ENCODE measurements at regions not wholly inside any gene's neighbourhood (a gene's known extent, or its start where the extent isn't known, plus 50 kb on each side); places are given as distances from the start of the nearest gene placed in this dataset.
"Not testable (repeated sequence)": the region's sequence is repeated elsewhere in the genome, so short reads cannot be mapped to it uniquely, and the experiment has no call there.

DNA sequence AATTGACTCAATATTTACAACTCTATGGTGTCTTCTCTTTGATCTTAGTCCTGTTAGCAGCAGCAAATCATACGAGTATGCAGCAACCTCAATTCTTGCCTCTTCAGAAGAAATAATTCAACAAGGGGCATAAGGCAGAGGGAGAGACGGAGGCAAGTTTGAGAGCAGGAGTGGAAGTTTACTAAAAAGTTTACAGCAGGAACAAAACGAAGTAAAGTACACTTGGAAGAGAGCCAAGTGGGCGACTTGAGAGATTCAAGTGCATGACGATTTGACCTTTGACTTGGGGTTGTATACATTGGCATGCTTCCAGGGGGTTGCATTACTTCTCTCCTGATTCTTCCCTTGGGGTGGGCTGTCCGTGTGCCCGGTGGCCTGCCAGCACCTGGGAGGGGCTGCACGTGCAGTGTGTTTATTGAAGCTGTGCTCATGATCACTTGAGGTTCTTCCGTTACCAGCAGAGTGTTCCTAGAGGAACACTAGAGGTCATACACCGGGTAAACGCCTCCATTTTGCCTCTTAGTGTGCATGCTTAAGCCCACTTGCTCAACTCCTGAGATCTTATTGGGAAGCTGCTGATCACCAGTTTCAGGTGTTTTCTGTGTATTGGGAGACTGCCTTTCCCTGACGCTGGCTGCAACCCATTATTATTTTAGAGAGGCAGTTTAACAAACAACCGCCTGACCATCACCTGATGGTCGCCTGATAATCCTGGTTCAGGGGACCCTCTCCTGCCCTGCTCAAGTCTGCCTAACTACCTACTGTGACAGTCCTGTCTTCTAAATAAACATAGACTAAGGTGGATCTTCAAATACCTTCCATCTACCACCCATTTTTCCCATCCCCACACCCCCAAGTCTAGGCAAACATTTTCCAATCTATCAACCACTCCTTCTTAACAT is 172.4 kb upstream of the MYLIP start:
- DNase-seq (ENCODE audit: low read depth): no peak

DNA sequence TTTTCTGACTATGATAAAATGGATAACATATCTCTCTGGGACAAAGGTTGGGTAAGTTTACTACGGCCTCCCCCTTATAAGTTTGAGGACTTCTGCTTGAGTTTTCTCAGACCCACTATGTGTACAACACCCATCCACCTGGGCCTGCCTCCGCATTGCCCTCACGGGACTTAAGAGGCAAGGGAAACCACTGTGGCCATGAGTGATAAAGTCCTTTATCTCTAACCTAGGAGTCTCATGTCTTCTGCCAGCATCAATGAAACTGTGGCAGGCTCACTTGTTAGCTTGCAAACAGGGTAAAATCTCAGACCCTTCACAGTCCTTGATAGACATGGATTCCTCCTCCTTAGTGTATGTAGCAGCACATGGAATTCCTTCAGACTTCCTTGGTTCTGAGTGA is 173.4 kb upstream of the MYLIP start:
- DNase-seq (ENCODE audit: low read depth): no peak

DNA sequence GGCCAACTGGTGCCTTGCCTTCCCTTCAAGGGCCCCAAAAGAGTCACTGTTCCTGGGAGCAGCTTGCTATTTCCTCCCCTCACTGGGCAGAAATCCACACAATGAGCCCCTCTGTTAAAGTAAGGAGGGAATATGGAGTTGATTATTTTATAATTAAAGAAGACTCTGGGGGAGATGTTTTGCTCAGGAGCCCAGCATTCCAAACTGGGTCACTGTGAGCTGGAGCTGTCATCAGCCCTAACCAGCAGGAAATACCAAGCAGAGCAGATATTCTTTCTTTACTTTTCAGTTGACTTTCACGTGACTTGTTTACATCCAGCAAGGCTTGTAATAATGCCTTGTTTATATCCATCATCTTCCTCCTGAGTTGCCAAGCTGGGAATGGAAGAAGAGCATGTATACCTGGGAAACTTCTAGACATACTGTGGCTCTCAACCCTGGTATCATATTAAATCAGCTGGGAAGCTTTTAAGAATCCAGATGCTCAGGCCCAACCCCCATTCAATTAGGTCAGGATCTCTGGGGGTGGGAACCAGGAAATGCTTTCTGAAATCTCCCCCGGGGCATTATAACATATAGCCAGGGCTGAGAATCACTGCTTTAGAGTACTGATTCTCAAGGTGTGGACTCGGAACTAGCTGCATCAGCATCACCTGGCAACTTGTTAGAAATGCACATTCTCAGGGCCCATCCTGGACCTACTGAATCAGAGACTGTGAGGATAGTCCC is 175.6 kb upstream of the MYLIP start:
- peak; percentile 53 for DNase-seq (ENCODE audit: low read depth)

DNA sequence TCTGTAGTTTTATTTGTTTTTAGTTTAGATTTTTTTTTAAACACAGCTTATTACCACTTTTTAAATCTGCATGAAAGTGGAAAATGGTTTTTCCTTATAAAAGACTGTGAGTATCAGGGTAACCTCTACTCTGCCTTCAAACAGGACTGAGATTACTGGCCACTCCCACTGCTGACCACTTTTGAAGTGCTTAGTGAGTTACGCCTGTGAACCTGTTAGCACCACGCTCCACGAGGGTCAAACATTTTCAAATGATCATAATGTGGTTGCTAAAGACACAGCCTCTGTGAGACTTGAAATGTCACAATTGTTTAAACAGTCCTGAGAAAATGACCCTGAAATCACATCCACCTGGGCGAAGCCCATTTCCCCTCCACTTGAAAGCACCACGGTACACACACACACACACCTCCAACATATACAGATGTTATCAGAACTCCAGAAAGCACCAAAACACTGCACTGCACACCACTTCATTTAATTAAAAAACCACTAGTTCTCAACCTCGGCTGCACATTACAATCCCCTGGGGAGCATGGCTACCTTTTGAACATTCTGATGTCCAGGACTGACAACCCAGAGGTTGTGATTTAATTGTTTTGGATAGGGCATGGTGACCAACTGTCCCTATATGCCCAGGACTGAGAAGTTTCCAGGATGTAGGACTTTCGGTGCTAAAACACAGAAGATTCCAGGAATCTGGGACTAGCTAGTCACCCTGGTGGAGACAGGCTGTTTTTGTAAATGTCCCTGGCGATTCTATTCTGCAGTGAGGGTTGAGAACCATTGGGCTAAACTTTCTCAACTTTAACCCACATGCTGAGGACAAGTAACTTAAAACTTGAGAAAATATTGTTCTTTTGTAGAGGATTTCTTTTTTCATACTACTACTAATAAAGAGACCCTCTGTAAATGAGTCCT is 176.4 kb upstream of the MYLIP start:
- DNase-seq (ENCODE audit: low read depth): no peak

DNA sequence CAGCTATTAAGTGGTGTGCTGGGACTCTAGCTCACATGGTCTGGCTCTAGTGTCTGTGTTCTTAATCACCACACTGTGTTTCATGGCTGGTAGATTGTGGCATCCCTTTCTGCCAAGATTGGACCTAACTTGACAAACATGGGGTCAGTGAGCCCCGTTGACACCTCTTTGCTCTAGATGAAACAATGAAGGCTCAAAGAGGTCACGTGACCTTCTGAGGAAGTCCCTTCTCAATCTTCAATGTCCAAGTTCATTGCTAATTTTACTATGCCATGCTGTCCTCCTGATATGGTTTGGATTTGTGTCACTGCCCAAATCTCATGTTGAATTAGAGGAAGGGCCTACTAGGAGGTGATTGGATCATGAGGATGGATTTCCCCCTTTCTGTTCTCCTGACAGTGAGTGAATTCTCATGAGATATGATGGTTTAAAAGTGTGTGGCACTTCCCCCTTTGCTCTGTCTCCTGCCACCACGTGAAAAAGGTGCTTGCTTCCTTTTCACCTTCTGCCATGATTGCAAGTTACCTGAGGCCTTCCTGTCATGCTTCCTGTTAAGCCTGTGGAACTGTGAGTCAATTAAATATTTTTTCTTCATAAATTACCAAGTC is 177.8 kb upstream of the MYLIP start:
- DNase-seq (ENCODE audit: low read depth): no peak

DNA sequence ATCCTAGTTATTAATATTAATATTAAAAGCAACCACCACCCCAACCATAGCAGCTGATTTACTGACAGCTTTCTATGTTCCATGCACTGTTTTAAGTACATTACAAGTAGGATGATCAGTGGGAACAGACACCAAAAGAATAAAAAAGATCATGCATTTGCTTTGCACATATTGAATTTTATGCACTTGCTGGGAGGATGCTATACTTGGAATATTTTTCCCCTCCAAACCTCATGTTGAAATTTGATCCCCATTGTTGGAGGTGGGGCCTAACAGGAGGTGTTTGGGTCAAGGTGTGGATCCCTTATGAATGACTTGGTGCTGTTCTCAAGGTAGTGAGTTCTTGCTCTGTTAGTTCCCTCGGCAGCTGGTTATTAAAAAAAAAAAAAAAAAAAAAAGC is 178.9 kb upstream of the MYLIP start:
- DNase-seq (ENCODE audit: low read depth): no peak

DNA sequence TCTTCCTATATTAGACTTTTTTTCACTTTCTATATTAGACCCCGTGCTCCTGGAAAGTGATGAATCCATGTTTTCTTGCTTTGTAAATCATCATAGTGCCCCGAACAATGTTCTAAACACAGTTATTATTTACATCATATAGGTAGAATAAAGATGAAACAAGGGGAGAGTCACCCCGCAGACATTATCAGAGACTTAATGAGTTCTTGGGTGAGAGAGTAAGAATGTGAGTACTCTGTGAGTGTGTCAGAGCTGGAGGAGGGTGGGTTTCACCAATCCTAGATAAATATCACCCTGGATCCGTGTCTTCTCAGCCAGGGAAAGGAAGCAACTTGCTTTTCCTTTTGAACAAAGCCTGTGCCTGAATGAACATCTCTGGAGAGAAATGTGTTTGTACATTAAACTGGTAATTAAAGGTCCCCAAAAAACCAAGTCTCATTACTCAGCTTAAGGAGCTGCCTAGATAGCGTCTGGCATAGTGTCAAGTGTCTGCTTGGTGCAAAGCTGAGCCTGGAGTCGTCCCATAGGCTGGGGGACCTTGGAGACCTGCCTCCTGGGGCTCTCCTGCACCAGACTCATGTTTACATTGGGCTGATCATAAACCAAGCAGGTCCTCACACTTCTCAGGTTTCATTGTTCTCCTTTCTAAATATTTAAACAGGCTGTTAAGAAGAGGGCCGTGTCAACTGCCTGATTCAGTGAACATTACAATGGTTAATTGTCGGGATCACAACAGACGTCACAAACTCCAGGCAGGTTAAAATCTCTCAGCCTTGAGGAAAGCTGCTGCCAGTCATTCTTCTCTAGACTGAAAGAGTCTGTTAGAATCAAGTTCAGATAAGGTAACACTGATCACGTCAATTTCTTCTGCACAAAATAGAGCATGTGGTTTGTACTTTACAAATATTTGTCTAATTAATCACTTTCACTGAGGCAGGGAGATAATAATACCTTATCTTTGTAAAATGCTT is 179.7 kb upstream of the MYLIP start:
- no peak for DNase-seq (ENCODE audit: low read depth)

DNA sequence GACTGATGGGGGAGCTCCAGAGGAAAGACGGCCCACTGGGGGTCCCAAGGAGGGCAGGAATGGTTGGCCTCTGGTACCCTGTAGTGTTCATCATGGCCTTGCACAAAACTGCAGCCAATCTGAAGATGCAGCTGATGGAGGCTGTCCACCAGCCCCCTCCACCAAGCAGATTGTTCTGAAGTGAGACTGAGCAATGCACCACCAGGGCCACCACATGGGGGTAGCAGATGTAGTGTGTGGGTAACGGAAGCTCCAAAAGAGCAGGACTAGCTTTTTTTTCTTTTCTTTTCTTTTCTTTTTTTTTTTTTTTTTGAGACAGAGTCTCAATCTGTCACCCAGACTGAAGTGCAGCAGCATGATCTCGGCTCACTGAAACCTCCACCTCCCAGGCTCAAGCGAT is 181.0 kb upstream of the MYLIP start:
- no peak for DNase-seq (ENCODE audit: low read depth)

DNA sequence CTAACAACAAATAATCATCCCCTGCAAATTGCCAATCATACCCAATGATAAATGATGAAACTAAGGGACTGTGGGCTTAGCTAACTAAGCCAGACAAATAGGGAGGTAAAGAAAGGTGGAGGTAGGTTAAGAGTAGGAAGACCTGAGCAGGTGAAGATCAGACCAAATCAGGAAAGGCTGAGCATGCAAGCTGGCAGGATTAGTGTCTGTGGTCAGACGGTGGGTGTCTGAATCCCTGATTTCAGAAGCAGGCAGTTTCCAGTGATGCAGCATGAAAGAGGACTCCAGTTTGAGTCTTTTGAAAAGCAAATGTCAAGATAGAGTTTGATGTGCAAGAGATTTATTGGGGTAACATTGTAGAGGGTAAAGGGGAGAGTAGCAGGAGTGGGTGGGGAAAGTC is 181.4 kb upstream of the MYLIP start:
- DNase-seq (ENCODE audit: low read depth): no peak

DNA sequence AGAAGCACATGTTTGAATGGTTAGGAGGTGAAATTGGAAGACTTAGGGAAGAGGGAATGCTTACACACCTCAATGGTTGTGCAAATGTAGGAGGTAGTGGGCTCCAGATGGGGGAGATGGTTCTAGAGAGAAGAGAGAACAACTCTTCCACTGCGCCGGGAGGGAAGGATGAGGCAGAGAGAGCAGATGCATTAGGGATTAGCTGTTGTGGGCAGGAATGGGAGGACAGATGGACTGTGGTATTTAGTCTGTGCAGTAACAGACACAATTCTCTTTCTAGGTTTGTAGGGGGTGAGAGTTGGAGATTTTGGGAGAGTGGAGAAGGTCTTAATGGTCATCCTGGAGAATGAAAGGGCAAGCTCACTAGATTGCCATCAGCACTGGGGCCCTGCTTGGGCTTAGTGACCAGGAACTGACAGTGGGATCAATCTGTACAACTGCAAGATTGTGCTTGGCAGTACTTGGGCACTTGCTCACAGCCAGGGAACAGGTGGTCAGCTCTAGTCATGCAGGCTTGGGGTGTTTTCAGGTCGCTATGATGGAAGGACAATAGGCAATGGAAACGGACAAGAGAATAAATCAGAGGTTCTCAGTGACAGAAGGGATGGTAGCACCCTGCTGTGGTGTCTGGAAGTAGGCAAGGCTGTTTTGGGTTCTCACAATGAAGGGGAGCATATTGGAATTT is 182.0 kb upstream of the MYLIP start:
- no peak for DNase-seq (ENCODE audit: low read depth)

DNA sequence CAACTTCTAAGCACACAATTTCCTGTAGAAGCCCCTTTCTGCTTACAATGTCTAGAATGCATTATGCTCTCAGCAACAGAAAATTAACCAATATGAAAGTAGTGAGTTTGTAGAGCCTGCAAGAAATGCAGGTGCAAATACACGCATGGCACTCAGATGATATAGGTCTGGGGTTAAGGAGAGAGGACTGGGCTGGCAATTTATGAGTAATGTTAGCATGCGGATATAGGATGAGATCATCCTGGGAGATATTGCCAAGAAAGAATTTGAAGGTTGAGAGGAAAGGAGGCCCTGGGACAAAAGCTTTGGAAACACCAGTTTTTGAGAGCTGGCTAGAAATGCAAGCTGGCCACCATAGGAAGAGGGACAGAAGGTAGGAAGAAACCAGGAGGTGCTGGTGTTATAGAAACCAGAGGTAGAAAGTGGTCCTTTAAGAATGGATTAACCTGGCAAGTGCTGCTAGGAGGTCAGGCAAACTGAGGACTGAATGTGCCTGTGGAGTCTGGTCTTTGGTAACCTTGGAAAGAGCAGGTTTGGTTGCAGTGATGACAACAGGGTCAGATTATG is 183.2 kb upstream of the MYLIP start:
- peak; percentile 51 for DNase-seq (ENCODE audit: low read depth)

DNA sequence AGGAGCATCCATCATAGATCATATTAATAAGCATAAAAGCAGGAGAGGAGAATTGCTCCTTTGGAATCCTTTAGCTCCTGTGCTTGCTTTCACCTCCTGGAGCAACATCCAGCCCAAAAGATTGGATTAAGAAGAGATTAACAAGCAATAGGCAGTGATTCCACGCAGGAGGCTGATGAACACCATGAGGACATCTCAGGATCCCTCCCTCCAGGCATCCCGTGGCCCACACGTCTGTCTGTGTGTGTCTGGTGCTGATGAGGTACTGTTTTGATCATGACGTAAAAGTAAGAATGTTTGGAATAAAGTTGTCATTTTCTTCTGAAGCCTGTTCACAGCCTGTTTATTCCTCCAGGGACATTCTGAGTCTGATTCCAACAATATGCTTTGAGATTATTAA is 185.5 kb upstream of the MYLIP start:
- no peak for DNase-seq (ENCODE audit: low read depth)

DNA sequence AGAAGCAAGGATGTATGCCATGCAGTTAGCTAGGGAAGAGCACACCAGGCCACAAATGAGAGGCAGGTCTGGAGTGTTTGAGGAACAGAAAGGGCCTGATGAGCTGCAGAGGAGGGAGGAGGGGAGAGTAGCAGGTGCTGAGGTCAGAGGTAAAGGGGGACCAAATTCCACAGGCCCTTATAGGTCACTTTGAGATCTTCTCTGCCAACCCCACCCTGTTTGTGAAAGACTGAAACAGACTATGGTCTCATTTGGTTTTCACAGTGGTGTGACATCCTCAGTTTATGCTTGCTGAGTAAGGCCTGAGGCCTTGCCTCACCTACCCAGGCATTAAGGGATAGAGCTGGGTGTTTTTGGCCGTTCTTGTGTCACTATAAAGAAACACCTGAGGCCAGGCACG is 187.7 kb upstream of the MYLIP start:
- no peak for DNase-seq (ENCODE audit: low read depth)

DNA sequence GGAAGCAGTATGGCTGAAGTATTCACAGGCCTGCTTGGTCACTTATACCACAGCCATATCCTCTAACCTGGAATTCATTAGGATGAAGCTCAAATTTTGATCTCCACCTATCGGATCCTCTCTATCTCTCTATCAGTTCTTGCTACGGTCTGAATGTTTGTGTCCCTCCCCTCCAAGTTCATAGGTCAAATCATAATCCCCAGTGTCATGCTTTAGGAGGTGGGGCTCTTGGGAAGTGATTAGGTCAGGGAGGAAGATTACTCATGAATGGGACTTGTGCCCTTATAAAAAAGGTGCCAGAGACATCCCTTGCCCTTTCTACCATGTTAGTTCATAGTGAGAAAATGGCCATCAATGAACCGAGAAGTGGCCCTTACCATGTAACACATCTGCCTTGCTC is 190.8 kb upstream of the MYLIP start:
- DNase-seq (ENCODE audit: low read depth): no peak

DNA sequence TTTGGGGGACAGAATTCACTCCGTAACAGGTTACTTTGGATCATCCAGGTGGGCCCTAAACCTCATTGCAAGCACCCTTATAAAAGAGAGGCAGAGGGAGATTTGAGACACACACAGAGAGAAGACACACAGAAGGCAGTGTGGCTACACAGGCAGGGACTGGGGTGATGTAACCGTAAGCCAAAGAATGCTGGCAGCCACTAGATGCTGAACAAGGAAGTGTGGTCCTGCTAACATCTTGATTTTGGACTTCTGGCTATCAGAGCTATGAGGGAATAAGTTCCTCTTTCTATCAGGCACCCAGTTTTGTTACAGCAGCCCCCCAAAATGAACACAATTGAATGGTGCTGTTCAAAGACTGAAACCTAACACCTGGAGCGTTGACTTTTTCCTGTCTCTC is 191.3 kb upstream of the MYLIP start:
- DNase-seq (ENCODE audit: low read depth): no peak

DNA sequence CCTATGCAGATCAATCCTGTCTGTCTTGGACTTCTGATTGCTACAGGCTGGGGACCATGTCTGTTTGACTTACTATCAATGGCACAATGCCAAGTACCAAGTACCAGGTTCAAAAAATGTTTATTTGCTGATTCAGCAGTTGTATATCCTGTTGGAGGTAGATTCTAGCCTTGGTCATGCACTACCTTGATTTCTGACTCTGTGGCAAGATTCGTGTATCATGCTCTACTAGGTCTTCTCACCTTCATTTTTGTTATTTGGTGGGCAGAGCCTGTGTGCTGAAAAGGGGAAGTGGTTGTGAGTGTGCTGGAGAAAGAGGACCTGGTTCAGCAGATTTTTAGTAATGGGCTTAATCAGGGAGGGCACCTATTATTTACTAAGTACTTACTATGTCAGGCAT is 192.4 kb upstream of the MYLIP start:
- no peak for DNase-seq (ENCODE audit: low read depth)

DNA sequence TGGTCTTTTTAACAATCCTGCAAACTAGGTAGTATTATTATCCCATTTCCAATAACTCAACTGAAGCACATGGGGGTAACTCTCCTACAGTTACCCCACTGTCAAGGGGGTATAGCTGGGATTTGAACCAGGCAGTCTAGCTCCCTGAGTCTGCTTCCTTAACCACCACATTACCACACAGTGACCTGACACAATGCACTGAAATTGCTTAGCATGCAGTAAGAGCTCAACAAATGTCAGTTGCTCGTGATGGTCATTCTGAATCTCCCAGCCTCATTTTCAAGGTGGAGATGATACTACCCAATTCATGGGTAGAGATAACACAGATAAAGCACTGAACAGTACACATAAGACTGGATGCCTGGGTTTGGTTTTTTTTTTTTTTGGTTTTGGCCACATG is 193.2 kb upstream of the MYLIP start:
- DNase-seq (ENCODE audit: low read depth): no peak

DNA sequence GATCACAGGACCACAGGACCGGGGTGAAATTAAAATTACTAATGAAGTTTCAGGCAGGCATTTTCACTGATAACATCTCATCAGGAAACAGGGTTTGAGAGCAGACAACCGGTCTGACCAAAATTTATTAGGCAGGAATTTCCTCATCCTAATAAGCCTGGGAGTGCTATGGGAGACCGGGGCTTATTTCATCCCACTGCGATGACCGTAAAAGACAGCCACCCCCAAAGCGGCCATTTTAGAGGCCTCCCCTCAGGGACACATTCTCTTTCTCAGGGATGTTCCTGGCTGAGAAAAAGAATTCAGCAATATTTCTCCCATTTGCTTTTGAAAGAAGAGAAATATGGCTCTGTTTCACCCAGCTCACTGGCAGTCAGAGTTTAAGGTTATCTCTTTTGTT is 197.2 kb upstream of the MYLIP start:
- DNase-seq (ENCODE audit: low read depth): not testable (repeated sequence)

DNA sequence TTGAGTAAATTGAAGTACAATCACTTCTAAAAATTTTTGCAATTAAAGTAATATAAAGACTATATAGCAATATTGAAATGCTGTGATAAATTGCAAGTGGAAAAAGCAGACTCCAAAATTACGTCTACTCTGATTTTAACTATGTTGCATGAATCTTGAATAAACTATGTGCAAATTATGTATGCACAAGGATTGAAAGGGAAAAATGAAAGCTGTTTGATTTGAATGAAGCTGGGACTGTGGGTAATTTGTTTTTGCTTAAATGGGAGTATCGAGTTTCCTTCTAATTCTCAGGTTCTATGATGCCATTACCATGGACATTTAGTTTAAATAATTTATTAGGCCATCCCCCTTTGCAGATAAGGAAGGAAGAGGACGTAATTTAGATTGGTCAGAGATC is 198.7 kb upstream of the MYLIP start:
- DNase-seq (ENCODE audit: low read depth): no peak

DNA sequence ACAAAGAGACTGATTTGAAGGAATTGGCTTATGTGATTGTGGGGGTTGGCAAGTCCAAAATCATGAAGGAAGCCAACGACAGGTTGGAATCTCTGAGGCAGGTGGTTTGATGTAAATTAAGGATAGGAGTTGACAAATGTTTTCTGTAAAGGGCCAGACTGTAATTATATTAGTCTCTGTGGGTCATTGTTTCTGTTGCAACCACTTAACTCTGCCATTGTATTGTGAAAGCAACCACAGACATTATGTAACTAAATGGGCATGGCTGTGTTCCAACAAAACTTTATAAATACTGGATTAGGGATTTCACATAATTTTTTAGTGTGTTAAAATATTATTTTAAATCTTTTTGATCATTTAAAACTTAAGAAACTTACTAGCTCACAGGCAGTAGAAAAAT is 199.2 kb upstream of the MYLIP start:
- no peak for DNase-seq (ENCODE audit: low read depth)
